GM18873 (cell line): ENCODE measurements at regions not wholly inside any gene's neighbourhood (a gene's known extent, or its start where the extent isn't known, plus 50 kb on each side); places are given as distances from the start of the nearest gene placed in this dataset.
"Not testable (repeated sequence)": the region's sequence is repeated elsewhere in the genome, so short reads cannot be mapped to it uniquely, and the experiment has no call there.

ENCODE experiments used
- ATAC-seq: cut with Tn5 transposase; IDR thresholded peaks from one replicate; pipeline ENCODE4 v1.9.1; 2021; ENCODE audit warnings: mild to moderate bottlenecking, moderate library complexity, moderate number of reproducible peaks; ENCODE audit not compliant: unreplicated experiment, low FRiP score

DNA sequence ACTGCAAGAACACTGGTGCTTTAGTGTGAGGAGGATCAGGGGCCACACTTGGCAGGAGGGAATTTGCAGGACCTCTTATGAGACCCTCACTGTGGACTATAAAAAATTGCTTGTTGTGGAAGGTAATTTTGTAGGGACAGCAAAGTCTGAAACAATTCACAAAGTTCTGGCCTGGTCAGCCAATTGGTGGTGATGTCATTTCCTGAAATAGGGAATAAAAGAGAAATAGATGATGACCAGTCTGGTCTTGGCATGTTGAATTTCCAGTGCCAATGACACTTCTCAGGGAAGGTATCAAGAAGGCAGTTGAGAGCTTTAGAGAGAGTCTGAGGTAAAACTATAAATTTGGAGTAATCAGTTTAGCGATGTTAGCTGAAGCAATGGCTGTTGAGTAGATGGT, 129.3 kb upstream of the LMNTD1 start:
- no peak for ATAC-seq

GRCh38 chr12:25684070-25684469, 131.0 kb upstream of the LMNTD1 start:
- no peak for ATAC-seq

DNA sequence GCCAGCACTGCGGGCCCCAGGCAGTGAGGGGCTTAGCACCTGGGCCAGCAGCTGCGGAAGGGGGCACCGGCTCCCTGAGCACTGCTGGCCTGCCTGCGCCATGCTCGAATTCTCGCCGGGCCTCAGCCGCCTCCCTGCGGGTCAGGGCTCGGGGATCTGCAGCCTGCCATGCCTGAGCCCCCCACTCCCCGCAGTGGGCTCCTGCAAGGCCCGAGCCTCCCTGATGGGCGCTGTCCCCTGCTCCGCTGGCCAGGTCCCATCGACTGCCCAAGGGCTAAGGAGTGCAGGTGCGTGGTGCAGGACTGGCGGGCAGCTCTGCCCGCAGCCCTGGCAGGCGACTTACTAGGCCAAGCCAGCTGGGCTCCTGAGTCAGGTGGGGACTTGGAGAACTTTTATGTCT, 133.3 kb upstream of the LMNTD1 start:
- no peak for ATAC-seq

DNA sequence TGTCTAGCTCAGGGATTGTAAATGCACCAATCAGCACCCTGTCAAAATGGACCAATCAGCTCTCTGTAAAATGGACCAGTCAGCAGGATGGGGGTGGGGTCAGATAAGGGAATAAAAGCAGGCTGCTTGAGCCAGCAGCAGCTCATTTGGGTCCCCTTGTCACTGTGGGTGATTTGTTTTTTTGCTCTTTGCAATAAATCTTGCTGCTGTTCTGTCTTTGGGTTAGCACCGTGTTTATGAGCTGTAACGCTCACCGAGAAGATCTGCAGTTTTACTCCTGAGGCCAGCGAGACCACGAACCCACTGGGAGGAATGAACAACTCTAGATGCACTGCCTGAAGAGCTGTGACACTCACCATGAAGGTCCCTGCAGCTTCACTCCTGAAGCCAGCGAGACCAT, 134.1 kb upstream of the LMNTD1 start:
- ATAC-seq, result no peak

GRCh38 chr12:25688851-25689250, 135.8 kb upstream of the LMNTD1 start:
- ATAC-seq, result not testable (repeated sequence)

DNA sequence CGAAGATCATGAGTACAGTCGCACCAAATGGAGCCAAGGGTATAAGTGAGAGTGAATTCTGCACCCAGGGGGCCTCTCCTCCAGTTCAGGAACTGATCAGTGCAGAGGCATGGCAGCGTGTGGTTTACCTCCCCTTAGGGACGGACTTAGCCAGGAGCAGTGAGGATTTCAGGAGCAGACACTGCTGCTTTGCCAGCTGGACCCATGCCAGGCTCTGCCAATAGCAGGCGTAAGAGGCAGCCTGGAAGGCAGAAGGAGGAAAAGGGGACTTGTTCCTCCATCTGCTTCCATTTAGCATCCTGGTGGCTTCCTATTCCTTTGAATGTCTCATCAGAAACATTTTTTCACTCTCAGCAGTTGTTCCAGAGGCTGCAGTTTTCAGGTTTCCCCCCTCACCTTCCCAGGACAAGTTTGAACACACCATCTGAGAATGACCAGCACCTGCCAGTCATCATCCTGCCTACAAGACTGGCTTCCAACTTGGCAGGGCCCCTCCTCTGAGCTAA, 137.0 kb upstream of the LMNTD1 start:
- ATAC-seq, result no peak

- ATAC-seq, result no peak
These were observed 138.1 kb upstream of the LMNTD1 start for GRCh38 chr12:25690996-25691864.

DNA sequence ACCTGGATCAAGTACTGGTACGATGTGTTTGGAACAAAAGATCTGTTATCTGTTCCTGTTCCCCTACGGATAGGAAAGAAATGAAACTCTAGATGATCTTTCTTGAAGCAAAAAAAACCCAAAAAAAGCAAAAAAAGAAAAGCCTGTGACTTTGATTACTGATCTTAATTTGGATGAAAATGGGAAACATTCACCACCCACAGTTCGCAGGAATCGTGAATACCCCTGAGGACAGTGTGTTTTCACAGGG, 138.7 kb upstream of the LMNTD1 start:
- ATAC-seq, result no peak

- ATAC-seq, result no peak
These were observed 139.3 kb upstream of the LMNTD1 start for GRCh38 chr12:25692115-25693035.

DNA sequence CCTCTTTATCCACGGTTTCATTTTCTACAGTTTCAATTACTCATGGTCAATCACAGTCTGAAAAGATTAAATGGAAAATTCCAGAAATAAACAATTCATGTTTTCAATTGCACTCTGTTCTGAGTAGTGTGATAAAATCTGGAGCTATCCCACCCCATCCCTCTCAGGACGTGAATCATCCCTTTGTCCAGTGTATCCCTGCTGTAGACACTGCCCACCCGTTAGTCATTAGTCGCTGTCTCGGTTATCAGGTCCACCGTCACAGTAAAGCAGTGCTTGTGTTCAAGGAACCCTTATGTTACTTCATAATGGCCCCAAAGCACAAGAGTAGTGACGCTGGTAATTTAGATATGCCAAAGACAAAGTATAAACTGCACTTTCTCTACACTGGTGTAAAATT, 141.0 kb upstream of the LMNTD1 start:
- no peak for ATAC-seq

DNA sequence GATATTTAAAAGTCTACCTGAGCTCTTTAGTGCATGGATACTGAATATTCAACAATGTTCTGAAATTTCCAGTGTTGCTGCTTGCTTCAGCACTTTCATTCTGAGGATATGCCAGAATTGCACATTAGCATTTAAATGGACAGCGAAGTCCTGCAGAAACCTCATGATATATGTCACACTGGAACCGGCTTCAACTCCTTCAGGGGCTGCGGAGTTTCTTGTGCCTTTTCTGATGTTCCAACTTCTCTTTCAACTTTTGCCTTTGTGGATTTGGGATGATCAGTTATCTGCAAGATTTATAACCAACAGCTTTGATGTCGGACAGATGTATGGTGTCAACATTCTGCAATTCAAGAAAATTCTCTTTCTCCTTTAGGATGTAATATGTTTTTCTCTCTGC, 142.5 kb upstream of the LMNTD1 start:
- ATAC-seq, result no peak

GRCh38 chr12:25698772-25699171, 145.7 kb upstream of the LMNTD1 start:
- ATAC-seq, result no peak

DNA sequence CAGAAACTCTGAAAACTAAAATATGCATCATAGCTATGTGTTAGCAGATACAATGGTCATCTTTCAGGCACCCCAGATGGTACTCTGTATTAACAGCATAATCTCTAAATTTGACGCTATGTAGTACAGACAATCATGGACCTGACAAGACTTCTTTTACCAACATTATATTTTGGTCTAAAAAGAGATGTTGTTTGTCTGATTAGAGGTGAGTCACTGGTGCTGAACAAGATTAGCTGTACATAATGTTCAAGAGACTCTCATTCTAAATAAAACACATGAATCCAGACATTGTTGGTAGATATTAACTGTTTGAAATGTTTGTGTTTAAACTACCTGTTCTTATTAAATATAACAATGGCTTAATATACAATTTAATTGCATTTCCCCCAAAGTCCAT, 146.4 kb upstream of the LMNTD1 start:
- ATAC-seq, result no peak

DNA sequence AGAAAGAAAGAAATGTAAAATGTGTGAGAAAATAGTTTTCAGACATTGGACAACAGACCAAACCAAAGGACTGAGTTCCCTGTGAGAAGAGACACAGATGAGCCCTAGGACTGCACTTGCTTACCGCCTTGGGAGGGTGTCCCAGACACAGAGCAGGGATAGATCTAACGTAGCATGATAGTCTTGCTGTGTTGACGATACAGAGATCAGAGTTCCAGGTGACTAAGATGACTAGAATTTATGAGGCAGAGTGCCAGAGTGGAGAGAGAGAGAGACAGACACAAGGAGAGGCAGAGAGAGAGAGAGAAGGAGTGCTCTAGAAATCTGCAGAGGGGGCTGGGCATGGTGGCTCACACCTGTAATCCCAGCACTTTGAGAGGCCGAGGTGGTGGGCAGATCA, 148.2 kb upstream of the LMNTD1 start:
- ATAC-seq, result no peak

DNA sequence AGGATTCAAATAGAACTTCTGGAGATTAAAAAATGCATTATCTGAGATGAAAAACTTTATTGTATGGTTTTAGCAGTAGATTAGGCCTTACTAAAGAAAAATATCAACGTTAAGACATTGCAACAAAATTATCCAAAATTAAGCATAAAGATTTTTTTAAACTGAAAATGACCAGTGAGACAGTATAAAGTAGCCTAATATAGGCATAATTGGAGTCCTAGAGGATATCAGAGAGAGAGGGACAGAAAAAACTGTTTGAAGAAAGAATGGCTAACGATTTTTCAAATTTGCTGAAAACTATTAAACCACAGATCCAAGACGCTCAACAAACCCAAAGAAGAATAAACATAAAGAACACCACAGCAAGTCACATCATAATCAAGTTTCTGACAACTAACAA, 149.5 kb upstream of the LMNTD1 start:
- no peak for ATAC-seq

GRCh38 chr12:25705261-25705660, 152.2 kb upstream of the LMNTD1 start:
- no peak for ATAC-seq

DNA sequence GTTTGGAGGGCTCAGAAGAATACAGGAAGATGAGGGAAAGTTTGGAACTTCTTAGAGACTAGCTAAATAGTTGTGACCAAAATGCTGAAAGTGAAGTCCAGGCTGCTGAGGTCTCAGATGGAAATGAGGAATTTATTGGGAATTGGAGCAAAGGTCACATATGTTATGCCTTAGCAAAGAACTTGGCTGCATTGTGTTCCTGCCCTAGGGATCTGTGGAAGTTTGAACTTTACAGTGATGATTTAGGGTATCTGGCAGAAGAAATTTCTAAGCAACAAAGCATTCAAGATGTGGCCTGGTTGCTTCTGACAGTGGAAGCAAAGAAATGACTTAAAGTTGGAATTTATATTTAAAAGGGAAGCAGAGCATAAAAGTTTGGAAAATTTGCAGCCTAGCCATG, 153.6 kb upstream of the LMNTD1 start:
- ATAC-seq, result not testable (repeated sequence)

GRCh38 chr12:25707056-25707455, 154.0 kb upstream of the LMNTD1 start:
- ATAC-seq, result no peak

DNA sequence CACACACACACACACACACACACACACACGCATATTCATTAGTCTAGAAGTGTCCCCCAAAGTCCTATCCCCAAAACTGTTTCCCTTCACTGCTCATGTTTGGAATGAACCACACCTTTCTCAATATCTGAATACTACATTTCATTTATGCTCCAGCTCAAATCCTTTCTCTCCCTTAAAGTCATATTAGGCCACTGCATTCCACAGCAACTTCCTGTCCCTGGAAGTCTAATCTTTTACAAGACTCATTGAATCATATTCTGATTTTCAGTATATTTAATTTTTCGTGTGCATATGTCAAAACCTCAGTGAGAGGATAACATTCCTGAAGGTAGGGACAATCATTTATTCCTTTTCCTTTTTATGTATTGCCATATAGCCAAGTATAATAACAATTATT, 155.6 kb upstream of the LMNTD1 start:
- no peak for ATAC-seq

- ATAC-seq, result no peak
These were observed 157.0 kb upstream of the LMNTD1 start for GRCh38 chr12:25710128-25710527.

DNA sequence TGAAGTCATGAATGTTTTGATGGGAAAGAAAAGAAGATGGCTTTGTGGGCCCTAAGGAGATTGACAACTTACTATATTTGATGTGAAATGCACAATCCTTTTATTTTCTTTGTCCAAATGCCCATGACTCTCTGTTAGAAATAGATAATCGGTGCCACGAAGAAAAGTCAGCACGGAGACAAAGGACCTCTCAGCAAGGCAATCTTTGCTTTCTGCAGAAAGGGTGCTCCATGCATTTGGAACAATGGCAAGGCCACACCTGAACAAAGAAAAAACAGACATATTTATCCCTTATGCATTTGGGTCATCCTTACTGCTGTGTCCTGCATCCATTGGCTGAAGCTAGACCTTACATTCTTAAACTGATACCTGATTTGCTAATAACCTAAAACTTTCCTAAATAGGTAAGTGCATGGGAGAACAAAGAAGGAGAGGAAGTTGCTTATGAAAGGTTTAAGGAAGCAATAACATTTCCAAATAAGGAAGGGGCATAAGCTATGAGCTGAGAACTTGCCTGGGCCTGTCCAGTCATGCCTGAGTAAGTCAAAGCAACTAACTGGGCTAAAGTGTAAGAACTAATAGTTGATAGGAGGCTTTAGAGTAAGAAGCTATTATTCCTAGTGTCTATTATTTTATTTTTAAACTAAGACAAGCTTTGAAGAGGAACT, 158.0 kb upstream of the LMNTD1 start:
- ATAC-seq, result not testable (repeated sequence)
